Liver (tissue), 2 donors: ENCODE measurements at regions not wholly inside any gene's neighbourhood (a gene's known extent, or its start where the extent isn't known, plus 50 kb on each side); places are given as distances from the start of the nearest gene placed in this dataset.

Experiments used
- RAD21 ChIP-seq, 2 donors: IDR thresholded peaks; 2 replicates each; pipeline ENCODE4 v1.6.1; 2016; ENCODE audit warnings: antibody characterized with exemption in 2 of 2, mild to moderate bottlenecking in 2 of 2
- REST ChIP-seq: IDR thresholded peaks from 2 replicates; pipeline ENCODE4 v1.6.1; 2016; ENCODE audit warnings: antibody characterized with exemption, mild to moderate bottlenecking
- TF ChIP-seq, protein P1 (sequence below): IDR thresholded peaks from 2 replicates; pipeline ENCODE4 v1.6.1; 2016; ENCODE audit warnings: antibody characterized with exemption
- donor health status: healthy.

DNA sequence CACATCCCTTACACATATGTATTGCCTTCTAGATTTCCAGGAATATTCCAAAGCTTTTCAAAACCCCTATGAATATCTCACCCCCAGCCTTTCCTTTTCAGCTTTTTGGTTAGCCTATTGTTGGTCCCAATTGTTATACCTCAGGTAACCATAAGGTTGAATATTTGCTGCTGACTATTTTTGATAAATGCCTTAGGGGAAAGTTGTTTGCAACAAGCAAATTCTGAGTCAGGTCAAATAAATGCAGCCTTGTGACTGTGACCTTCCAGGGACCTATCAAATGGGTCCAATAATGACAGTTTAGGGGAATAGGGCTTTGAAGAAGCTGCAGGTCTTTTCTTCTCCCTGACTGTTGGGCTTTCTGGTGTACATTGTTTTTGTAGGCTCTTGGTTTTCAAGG lies 699.7 kb downstream of the NTRK3 start:
- TF ChIP-seq RAD21 (IDR thresholded peaks at IDR 0.05) (no peak), REST (no peak)
- TF ChIP-seq, protein P1, sequence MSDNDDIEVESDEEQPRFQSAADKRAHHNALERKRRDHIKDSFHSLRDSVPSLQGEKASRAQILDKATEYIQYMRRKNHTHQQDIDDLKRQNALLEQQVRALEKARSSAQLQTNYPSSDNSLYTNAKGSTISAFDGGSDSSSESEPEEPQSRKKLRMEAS, result no peak
